Subcutaneous abdominal adipose tissue (tissue), 5 donors: ENCODE measurements at regions not wholly inside any gene's neighbourhood (a gene's known extent, or its start where the extent isn't known, plus 50 kb on each side); places are given as distances from the start of the nearest gene placed in this dataset.

ENCODE experiments used
- H3K27ac ChIP-seq: one replicate; pipeline ENCODE4 v1.7.0; 2013; ENCODE audit warnings: low read depth, mild to moderate bottlenecking, inconsistent platforms, low read length, moderate library complexity
- H3K27me3 ChIP-seq, 5 donors: one replicate each; pipeline ENCODE4 v1.7.0; 2013; ENCODE audit warnings: low read length in 5 of 5, inconsistent platforms in 1 of 5; ENCODE audit not compliant: control insufficient read depth in 5 of 5, insufficient read depth in 4 of 5
- H3K36me3 ChIP-seq, 5 donors: one replicate each; pipeline ENCODE4 v1.7.0; 2013; ENCODE audit warnings: low read length in 5 of 5; ENCODE audit not compliant: control insufficient read depth in 5 of 5, insufficient read depth in 5 of 5
- H3K4me1 ChIP-seq, 5 donors: one replicate each; pipeline ENCODE4 v1.7.0; 2013; ENCODE audit warnings: low read length in 5 of 5, mild to moderate bottlenecking in 3 of 5, moderate library complexity in 1 of 5; ENCODE audit not compliant: control insufficient read depth in 5 of 5, insufficient read depth in 5 of 5
- H3K4me3 ChIP-seq, 5 donors: one replicate each; pipeline ENCODE4 v1.7.0; 2013; ENCODE audit warnings: low read length in 5 of 5, low read depth in 1 of 5
- H3K9ac ChIP-seq, 5 donors: one replicate each; pipeline ENCODE4 v1.7.0; 2013; ENCODE audit warnings: low read length in 5 of 5, mild to moderate bottlenecking in 4 of 5, moderate library complexity in 3 of 5
- H3K9me3 ChIP-seq, 5 donors: one replicate each; pipeline ENCODE4 v1.7.0; 2013; ENCODE audit warnings: low read length in 5 of 5; ENCODE audit not compliant: control insufficient read depth in 5 of 5
- donor health status: healthy.
- donor health status: healthy.
- donor health status: healthy.
- donor health status: healthy.
- donor health status: healthy.

GRCh38 chr1:4962836-4963235 lies 308.4 kb downstream of the AJAP1 start:
- Histone ChIP-seq H3K36me3 (no peaks in the 10 kb centered on the region), H3K4me3 (no peak overlapping the region), H3K9me3 (no peaks in the 10 kb centered on the region), H3K9ac (no peak overlapping the region), H3K27ac (no peak overlapping the region), H3K4me1 (no peaks in the 10 kb centered on the region), H3K27me3 (peaks cover 0 to 19% (median 7%) of the 10 kb centered on the region in 5 donors)

DNA sequence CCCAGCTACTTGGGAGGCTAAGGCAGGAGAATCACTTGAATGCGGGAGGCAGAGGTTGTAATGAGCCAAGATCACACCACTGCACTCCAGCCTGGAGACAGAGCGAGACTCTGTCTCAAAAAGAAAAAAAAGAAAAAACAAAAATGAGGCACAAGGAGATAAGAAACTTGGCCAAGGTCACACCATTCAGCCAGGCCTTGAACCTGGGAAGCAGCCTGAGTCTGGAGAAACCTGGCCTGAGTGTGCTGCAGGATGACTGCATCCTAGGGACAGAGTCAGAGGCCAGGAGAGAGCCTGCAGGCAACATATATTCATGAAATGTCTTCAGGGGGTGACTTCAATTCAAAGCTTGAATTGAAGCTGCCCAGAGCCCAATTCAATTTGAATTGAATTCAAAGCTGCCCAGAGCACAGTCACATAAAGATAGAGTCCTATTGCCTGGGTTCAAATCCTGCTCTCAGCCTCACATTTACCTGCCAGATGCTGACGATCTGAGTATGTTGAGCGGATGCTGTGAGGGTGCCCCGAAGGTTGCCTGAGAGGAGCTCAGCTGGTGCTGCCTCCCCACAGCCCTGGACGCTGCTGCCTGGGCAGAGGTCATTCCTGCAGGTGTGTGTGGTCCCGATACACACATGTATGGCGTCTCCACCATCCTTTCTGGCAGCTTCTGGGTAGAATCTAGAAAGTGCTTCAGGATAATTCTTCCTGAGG lies 307.7 kb downstream of the AJAP1 start:
- Histone ChIP-seq H3K27me3 (peaks cover 0 to 16% (median 7%) of the 10 kb centered on the region in 5 donors), H3K27ac (no peak overlapping the region), H3K9me3 (no peaks in the 10 kb centered on the region), H3K4me1 (no peaks in the 10 kb centered on the region), H3K9ac (no peak overlapping the region), H3K4me3 (no peak overlapping the region), H3K36me3 (no peaks in the 10 kb centered on the region)

- H3K9me3 ChIP-seq, result peaks cover 0 to under 1% (median 0%) of the 10 kb centered on the region in 5 donors
- no peak overlapping the region for H3K27ac ChIP-seq
- no peak overlapping the region for H3K9ac ChIP-seq
- H3K4me1 ChIP-seq, result no peaks in the 10 kb centered on the region
- H3K4me3 ChIP-seq, result no peak overlapping the region
- H3K36me3 ChIP-seq, result no peaks in the 10 kb centered on the region
- H3K27me3 ChIP-seq, result peaks cover 0 to 13% (median 7%) of the 10 kb centered on the region in 5 donors
These were observed 306.5 kb downstream of the AJAP1 start for GRCh38 chr1:4960782-4961475.

GRCh38 chr1:4960336-4960735 lies 305.9 kb downstream of the AJAP1 start:
- H3K4me3 ChIP-seq, result no peak overlapping the region
- no peaks in the 10 kb centered on the region for H3K4me1 ChIP-seq
- peaks cover 0 to 6% (median 4%) of the 10 kb centered on the region in 5 donors for H3K9me3 ChIP-seq
- H3K9ac ChIP-seq, result no peak overlapping the region
- H3K36me3 ChIP-seq, result no peaks in the 10 kb centered on the region
- H3K27ac ChIP-seq, result no peak overlapping the region
- peaks cover 0 to 13% (median 7%) of the 10 kb centered on the region in 5 donors for H3K27me3 ChIP-seq

DNA sequence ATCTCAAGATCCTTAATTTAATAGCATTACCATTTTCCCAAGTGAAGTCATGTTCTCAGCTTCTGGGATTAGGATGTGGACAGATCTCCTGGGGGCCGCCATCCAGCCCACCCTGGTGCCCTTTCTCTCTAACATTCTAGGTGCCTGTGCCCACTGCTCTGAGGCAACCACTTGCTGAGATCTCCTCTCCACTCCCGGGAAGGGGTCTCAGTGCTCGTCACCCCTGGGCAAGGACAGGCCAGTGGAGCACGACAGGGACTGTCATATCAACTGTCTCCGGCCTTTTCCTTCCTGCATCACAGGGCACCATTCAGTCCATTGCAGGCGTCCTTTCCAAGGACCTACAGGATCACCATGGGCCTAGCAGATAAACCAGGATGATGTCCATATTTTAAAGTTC lies 304.8 kb downstream of the AJAP1 start:
- H3K4me3 ChIP-seq, result no peak overlapping the region
- no peaks in the 10 kb centered on the region for H3K4me1 ChIP-seq
- H3K9ac ChIP-seq, result no peak overlapping the region
- H3K36me3 ChIP-seq, result no peaks in the 10 kb centered on the region
- H3K27me3 ChIP-seq, result peaks cover 0 to 13% (median 5%) of the 10 kb centered on the region in 5 donors
- no peak overlapping the region for H3K27ac ChIP-seq
- H3K9me3 ChIP-seq, result peaks cover 0 to 12% (median 9%) of the 10 kb centered on the region in 5 donors

DNA sequence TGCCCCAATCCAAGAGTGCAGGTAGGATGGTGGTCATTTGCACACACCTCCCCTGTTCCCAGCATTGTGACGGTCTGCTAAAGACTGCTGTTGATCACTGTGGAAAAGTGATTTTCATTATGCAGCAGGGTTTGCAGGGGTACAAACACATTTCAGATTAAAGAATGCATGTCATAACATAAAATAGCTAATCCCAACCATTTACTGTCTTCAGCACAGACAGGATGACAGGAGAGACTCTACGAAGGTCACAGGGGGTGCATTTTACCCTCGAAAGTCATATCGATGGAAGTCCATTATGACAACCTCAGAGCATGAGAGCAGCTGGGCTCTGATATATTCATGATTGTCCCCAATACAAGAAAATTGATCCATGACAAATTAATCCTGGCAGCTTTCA lies 302.6 kb downstream of the AJAP1 start:
- H3K27me3 ChIP-seq, result peaks cover 0 to 8% (median 0%) of the 10 kb centered on the region in 5 donors
- H3K9me3 ChIP-seq, result peaks cover 0 to 27% (median 17%) of the 10 kb centered on the region in 5 donors
- no peak overlapping the region for H3K9ac ChIP-seq
- no peaks in the 10 kb centered on the region for H3K4me1 ChIP-seq
- no peak overlapping the region for H3K27ac ChIP-seq
- H3K36me3 ChIP-seq, result no peaks in the 10 kb centered on the region
- no peak overlapping the region for H3K4me3 ChIP-seq

DNA sequence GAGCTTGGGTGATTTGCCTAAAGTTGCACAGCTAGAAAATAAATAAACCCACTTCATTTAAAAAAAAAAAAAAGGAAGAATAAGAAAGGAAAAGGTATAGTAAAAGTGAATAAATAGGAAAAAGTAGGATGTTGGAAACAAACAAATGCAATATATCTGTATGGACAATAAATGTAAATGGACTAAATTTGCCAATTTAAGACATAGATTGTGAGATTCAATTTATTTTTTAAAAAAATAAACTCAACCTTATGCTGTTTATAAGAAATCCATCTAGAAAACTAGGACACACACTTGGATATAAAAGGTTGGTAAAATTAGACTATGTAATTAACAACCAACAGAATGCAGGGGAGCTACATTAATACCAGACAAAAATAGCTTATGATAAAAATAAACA lies 300.0 kb downstream of the AJAP1 start:
- H3K4me3 ChIP-seq, result no peak overlapping the region
- no peak overlapping the region for H3K27ac ChIP-seq
- H3K9ac ChIP-seq, result no peak overlapping the region
- H3K27me3 ChIP-seq, result peaks cover 0 to 5% (median 0%) of the 10 kb centered on the region in 5 donors
- peaks cover 0 to 31% (median 20%) of the 10 kb centered on the region in 5 donors for H3K9me3 ChIP-seq
- H3K36me3 ChIP-seq, result no peaks in the 10 kb centered on the region
- H3K4me1 ChIP-seq, result no peaks in the 10 kb centered on the region

DNA sequence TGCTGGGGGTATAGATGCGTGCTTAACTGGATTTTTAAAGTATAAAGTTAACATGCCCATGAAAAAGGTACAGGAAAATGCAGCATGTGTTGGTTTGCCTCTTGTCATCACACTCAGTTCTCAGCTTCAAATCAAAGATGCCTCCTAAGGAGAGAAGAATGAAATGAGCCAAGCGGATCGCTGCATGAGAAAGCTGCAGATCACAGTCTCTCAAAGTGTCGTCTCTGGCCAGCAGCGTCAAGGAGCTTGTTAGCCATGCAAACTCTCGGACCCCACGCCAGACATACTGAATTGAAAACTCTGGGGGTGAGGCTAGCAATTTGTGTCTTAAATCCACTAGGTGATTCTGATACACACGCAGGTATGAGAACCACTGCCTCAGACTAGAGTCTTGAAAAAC lies 297.2 kb downstream of the AJAP1 start:
- Histone ChIP-seq H3K27ac (no peak overlapping the region), H3K36me3 (no peaks in the 10 kb centered on the region), H3K4me1 (no peaks in the 10 kb centered on the region), H3K4me3 (no peak overlapping the region), H3K27me3 (peaks cover 0 to 3% (median 0%) of the 10 kb centered on the region in 5 donors), H3K9ac (no peak overlapping the region), H3K9me3 (peaks cover 0 to 31% (median 20%) of the 10 kb centered on the region in 5 donors)

GRCh38 chr1:4946343-4946742 lies 291.9 kb downstream of the AJAP1 start:
- H3K9me3 ChIP-seq, result peaks cover 0 to 3% (median 0%) of the 10 kb centered on the region in 5 donors
- no peaks in the 10 kb centered on the region for H3K4me1 ChIP-seq
- H3K36me3 ChIP-seq, result no peaks in the 10 kb centered on the region
- H3K4me3 ChIP-seq, result no peak overlapping the region
- H3K27ac ChIP-seq, result no peak overlapping the region
- no peak overlapping the region for H3K9ac ChIP-seq
- peaks cover 0 to 5% (median 3%) of the 10 kb centered on the region in 5 donors for H3K27me3 ChIP-seq

DNA sequence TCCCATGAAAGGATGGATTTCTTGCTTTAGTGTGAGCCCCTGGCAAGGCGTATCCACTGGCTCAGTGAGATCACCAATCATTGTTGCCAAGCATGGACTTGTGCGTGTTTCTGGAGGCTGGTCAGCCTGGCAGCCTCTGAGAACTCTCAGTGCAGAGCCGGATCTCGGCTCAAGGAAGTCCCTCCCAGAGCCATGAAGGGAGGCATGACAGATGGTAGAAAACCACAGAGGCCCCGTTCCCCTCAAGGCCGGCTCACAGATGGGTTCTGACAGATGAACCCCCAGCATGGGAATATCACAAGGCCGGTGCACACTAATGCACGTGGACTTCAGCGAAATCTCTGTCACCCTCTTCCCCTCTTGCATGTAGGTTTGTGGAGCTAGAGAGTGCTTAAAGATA lies 290.5 kb downstream of the AJAP1 start:
- Histone ChIP-seq H3K4me1 (no peaks in the 10 kb centered on the region), H3K9ac (no peak overlapping the region), H3K36me3 (no peaks in the 10 kb centered on the region), H3K4me3 (no peak overlapping the region), H3K27ac (no peak overlapping the region), H3K9me3 (peaks cover 0 to 3% (median under 1%) of the 10 kb centered on the region in 5 donors), H3K27me3 (peaks cover 0 to 5% (median 3%) of the 10 kb centered on the region in 5 donors)
